H9 (cell line): ENCODE measurements at regions not wholly inside any gene's neighbourhood (a gene's known extent, or its start where the extent isn't known, plus 50 kb on each side); places are given as distances from the start of the nearest gene placed in this dataset.

Experiments used
- DNase-seq: peaks from one replicate; pipeline ENCODE4 v3.0.0-alpha.2; 2017
- H2AFZ ChIP-seq: one replicate; pipeline ENCODE4 v1.6.1; 2013; ENCODE audit warnings: mild to moderate bottlenecking, low read length, control low read depth, moderate library complexity
- H2AK5ac ChIP-seq: 2 replicates; pipeline ENCODE4 v1.6.1; 2013; ENCODE audit warnings: low read length, control low read depth, mixed read lengths; ENCODE audit not compliant: insufficient read length
- H2BK120ac ChIP-seq: one replicate; pipeline ENCODE4 v1.6.1; 2013; ENCODE audit warnings: low read depth, mild to moderate bottlenecking, low read length, control low read depth, inconsistent platforms; ENCODE audit not compliant: poor library complexity, severe bottlenecking
- H2BK12ac ChIP-seq: 2 replicates; pipeline ENCODE4 v1.6.1; 2013; ENCODE audit warnings: low read length, control low read depth, mixed read lengths, low read depth; ENCODE audit not compliant: insufficient read length
- H2BK15ac ChIP-seq: 2 replicates; pipeline ENCODE4 v1.6.1; 2013; ENCODE audit warnings: low read depth, low read length, control low read depth
- H2BK20ac ChIP-seq: one replicate; pipeline ENCODE4 v1.6.1; 2013; ENCODE audit warnings: low read depth, mild to moderate bottlenecking, low read length, control low read depth, inconsistent platforms; ENCODE audit not compliant: poor library complexity, severe bottlenecking
- H2BK5ac ChIP-seq: 2 replicates; pipeline ENCODE4 v1.6.1; 2013; ENCODE audit warnings: low read length, control low read depth, mixed read lengths; ENCODE audit not compliant: insufficient read length
- H3K14ac ChIP-seq: 2 replicates; pipeline ENCODE4 v1.6.1; 2013; ENCODE audit warnings: low read length, control low read depth; ENCODE audit not compliant: insufficient read depth
- H3K18ac ChIP-seq: 2 replicates; pipeline ENCODE4 v1.6.1; 2013; ENCODE audit warnings: low read depth, mild to moderate bottlenecking, mixed read lengths, low read length, control low read depth; ENCODE audit not compliant: insufficient read length
- H3K23ac ChIP-seq: 2 replicates; pipeline ENCODE4 v1.6.1; 2013; ENCODE audit warnings: low read length, control low read depth, mixed read lengths, low read depth; ENCODE audit not compliant: insufficient read length
- H3K23me2 ChIP-seq: 2 replicates; pipeline ENCODE4 v1.6.1; 2013; ENCODE audit warnings: low read depth, mild to moderate bottlenecking, mixed read lengths, low read length, control low read depth; ENCODE audit not compliant: insufficient read length, poor library complexity, severe bottlenecking
- H3K27ac ChIP-seq: 2 replicates; pipeline ENCODE4 v1.5.1; 2013; ENCODE audit warnings: low read length, control low read depth, mixed read lengths, low read depth; ENCODE audit not compliant: insufficient read length
- H3K27me3 ChIP-seq: 2 replicates; pipeline ENCODE4 v1.6.1; 2013; ENCODE audit warnings: low read length, control low read depth, inconsistent platforms; ENCODE audit not compliant: insufficient read depth
- H3K4ac ChIP-seq: 2 replicates; pipeline ENCODE4 v1.6.1; 2013; ENCODE audit warnings: low read depth, mild to moderate bottlenecking, control low read depth, inconsistent platforms, low read length, moderate library complexity
- H3K4me1 ChIP-seq: 2 replicates; pipeline ENCODE4 v1.6.1; 2013; ENCODE audit warnings: low read length, control low read depth, inconsistent platforms; ENCODE audit not compliant: insufficient read depth
- H3K4me2 ChIP-seq: 2 replicates; pipeline ENCODE4 v1.6.1; 2013; ENCODE audit warnings: low read length, control low read depth, mixed read lengths; ENCODE audit not compliant: insufficient read length, insufficient read depth
- H3K56ac ChIP-seq: 2 replicates; pipeline ENCODE4 v1.6.1; 2013; ENCODE audit warnings: low read depth, mild to moderate bottlenecking, mixed read lengths, low read length, control low read depth; ENCODE audit not compliant: insufficient read length
- H3K79me1 ChIP-seq: 2 replicates; pipeline ENCODE4 v1.6.1; 2013; ENCODE audit warnings: low read depth, mild to moderate bottlenecking, moderate library complexity, low read length, control low read depth, inconsistent platforms; ENCODE audit not compliant: insufficient read depth, poor library complexity, severe bottlenecking
- H3K79me2 ChIP-seq: 2 replicates; pipeline ENCODE4 v1.6.1; 2013; ENCODE audit warnings: low read length, control low read depth, inconsistent platforms; ENCODE audit not compliant: insufficient read depth
- H3K9ac ChIP-seq: 2 replicates; pipeline ENCODE4 v1.6.1; 2013; ENCODE audit warnings: low read length, control low read depth, mixed read lengths; ENCODE audit not compliant: insufficient read length; ENCODE audit errors: extremely low read depth
- H3K9me3 ChIP-seq: one replicate; pipeline ENCODE4 v1.6.1; 2013; ENCODE audit warnings: low read depth, low read length, inconsistent platforms; ENCODE audit not compliant: control insufficient read depth
- H3T11ph ChIP-seq: one replicate; pipeline ENCODE4 v1.6.1; 2013; ENCODE audit warnings: mild to moderate bottlenecking, low read length, control low read depth, inconsistent platforms
- H4K20me1 ChIP-seq: one replicate; pipeline ENCODE4 v1.6.1; 2013; ENCODE audit not compliant: control insufficient read depth, insufficient read length, insufficient read depth
- H4K5ac ChIP-seq: 2 replicates; pipeline ENCODE4 v1.6.1; 2013; ENCODE audit warnings: low read depth, mild to moderate bottlenecking, mixed read lengths, low read length, control low read depth; ENCODE audit not compliant: insufficient read length
- H4K8ac ChIP-seq: replicated peaks from 2 replicates; pipeline ENCODE4 v1.6.1; 2013; ENCODE audit warnings: low read length, control low read depth, mixed read lengths, low read depth; ENCODE audit not compliant: insufficient read length
- H4K91ac ChIP-seq: 2 replicates; pipeline ENCODE4 v1.6.1; 2013; ENCODE audit warnings: low read depth, mild to moderate bottlenecking, moderate library complexity, mixed read lengths, low read length, control low read depth; ENCODE audit not compliant: insufficient read length
- H3K27ac Mint-ChIP-seq, 3 experiments: 2 replicates in 2 of 3; 3 replicates in 1 of 3; pipeline ENCODE4 v1.8.0; 2020 to 2021; ENCODE audit warnings: mixed read lengths in 3 of 3, mild to moderate bottlenecking in 1 of 3, moderate library complexity in 1 of 3
- H3K27me3 Mint-ChIP-seq: 2 replicates; pipeline ENCODE4 v1.8.0; 2021; ENCODE audit warnings: low read depth, mild to moderate bottlenecking, moderate library complexity, mixed read lengths
- H3K36me3 Mint-ChIP-seq, 3 experiments: 2 replicates in 2 of 3; 3 replicates in 1 of 3; pipeline ENCODE4 v1.8.0; 2020 to 2021; ENCODE audit warnings: low read depth in 3 of 3, mixed read lengths in 3 of 3; ENCODE audit not compliant: insufficient read depth in 1 of 3
- H3K4me1 Mint-ChIP-seq, 2 experiments: 2 replicates each; pipeline ENCODE4 v1.8.0; 2020; ENCODE audit warnings: mixed read lengths in 2 of 2
- H3K4me3 Mint-ChIP-seq, 2 experiments: 2 replicates in 1 of 2; 3 replicates in 1 of 2; pipeline ENCODE4 v1.8.0; 2020 to 2021; ENCODE audit warnings: mild to moderate bottlenecking in 2 of 2, mixed read lengths in 2 of 2, moderate library complexity in 1 of 2
- H3K9me3 Mint-ChIP-seq, 2 experiments: 2 replicates in 1 of 2; 3 replicates in 1 of 2; pipeline ENCODE4 v1.8.0; 2020; ENCODE audit warnings: mild to moderate bottlenecking in 2 of 2, mixed read lengths in 2 of 2, moderate library complexity in 1 of 2
- WGBS: extraction: QIAGEN DNeasy Blood & Tissue Kit; methylation state at CpG from one replicate; pipeline ENCODE4 v1.1.7; 2013; ENCODE audit warnings: missing lambda C conversion rate, low lambda C conversion rate, mixed read lengths; ENCODE audit not compliant: insufficient read length; ENCODE audit errors: extremely low coverage; 5-methylcytosine and 5-hydroxymethylcytosine counted together
- TF ChIP-seq, protein P1 (sequence below): fragments of 200-600 bp; sonication (generic); conservative IDR thresholded peaks from 3 replicates; pipeline ENCODE4 v1.8.0; 2021; ENCODE audit warnings: antibody characterized with exemption, mild to moderate bottlenecking

DNA sequence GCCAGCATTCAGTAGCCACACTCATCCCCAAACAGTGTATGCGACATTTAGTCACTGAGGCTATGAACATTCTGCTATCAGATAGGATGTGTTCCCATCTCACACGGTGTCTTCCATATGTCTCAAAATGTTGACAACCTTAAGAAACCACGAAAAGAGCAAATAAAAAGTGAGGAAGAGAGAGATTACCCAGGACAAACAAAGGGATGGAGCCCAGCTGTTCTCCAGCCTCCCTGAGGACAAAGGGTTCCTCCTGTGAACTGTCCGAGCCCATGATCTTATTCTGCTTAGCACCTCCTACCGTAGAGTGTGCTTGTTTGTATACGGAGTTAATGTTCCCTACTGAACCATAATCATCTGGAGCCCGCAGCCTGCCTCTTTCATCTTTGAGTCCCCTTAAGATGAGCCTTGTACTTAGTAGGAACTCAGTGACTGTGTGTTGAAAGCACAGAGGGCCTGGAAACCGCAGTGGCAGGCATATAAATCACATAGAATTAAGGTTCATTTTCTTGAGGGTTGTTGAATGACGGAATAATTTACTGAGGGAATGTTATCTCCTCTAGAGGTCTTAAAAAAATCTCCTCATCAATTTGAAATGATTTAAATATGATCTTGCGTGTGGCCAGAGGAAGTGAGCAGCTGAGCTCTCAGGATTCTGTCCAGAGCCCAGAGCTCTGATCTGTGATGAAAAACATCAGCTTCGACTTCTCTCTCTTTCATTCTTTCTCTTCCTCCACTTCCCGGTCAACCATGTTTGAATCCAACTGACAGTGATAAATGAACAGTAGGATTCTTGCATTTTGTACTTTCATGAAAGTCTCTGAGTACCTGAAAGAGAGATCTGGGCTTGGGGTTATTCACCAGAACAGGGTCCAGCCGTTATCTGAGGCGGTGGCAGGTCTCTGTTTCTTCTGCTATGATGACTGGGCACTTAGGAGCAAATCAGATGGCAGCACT, 200.5 kb downstream of the KLF5 start:
- Histone ChIP-seq H2AK5ac (no peak overlapping the region), H3T11ph (no peak overlapping the region), H2BK12ac (no peak overlapping the region), H2BK5ac (no peak overlapping the region), H3K4me2 (no peak overlapping the region), H2BK15ac (no peak overlapping the region), H2AFZ (peak overlapping the region; percentile 29), H4K8ac (no peak overlapping the region), H3K27me3 (no peaks in the 10 kb centered on the region), H2BK120ac (no peak overlapping the region), H3K56ac (no peak overlapping the region), H4K91ac (no peak overlapping the region), H3K18ac (no peak overlapping the region), H3K23me2 (no peaks in the 10 kb centered on the region), H4K5ac (no peak overlapping the region), H3K4me1 (no peaks in the 10 kb centered on the region), H2BK20ac (no peak overlapping the region), H3K9me3 (no peaks in the 10 kb centered on the region), H4K20me1 (no peaks in the 10 kb centered on the region), H3K4ac (no peak overlapping the region), H3K14ac (no peak overlapping the region), H3K23ac (no peak overlapping the region), H3K79me1 (no peaks in the 10 kb centered on the region), H3K79me2 (no peaks in the 10 kb centered on the region), H3K27ac (no peak overlapping the region), H3K9ac (no peak overlapping the region)
- no peak for DNase-seq
- no peaks in the 10 kb centered on the region for H3K36me3 Mint-ChIP-seq
- H3K27me3 Mint-ChIP-seq: no peaks in the 10 kb centered on the region; the same call in 1 of the 2 replicates
- no peak overlapping the region for H3K27ac Mint-ChIP-seq
- H3K4me3 Mint-ChIP-seq: no peak overlapping the region
- WGBS: no CpG with 5 or more reads among the region's 14 CpGs
- TF ChIP-seq, protein P1, sequence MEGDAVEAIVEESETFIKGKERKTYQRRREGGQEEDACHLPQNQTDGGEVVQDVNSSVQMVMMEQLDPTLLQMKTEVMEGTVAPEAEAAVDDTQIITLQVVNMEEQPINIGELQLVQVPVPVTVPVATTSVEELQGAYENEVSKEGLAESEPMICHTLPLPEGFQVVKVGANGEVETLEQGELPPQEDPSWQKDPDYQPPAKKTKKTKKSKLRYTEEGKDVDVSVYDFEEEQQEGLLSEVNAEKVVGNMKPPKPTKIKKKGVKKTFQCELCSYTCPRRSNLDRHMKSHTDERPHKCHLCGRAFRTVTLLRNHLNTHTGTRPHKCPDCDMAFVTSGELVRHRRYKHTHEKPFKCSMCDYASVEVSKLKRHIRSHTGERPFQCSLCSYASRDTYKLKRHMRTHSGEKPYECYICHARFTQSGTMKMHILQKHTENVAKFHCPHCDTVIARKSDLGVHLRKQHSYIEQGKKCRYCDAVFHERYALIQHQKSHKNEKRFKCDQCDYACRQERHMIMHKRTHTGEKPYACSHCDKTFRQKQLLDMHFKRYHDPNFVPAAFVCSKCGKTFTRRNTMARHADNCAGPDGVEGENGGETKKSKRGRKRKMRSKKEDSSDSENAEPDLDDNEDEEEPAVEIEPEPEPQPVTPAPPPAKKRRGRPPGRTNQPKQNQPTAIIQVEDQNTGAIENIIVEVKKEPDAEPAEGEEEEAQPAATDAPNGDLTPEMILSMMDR: no peak
- no peaks in the 10 kb centered on the region for H3K9me3 Mint-ChIP-seq
- H3K4me1 Mint-ChIP-seq: peaks cover 7 to 12% of the 10 kb centered on the region in 2 experiments
